ENCODE measurements at regions not wholly inside any gene's neighbourhood (a gene's known extent, or its start where the extent isn't known, plus 50 kb on each side); places are given as distances from the start of the nearest gene placed in this dataset.
"Not testable (repeated sequence)": the region's sequence is repeated elsewhere in the genome, so short reads cannot be mapped to it uniquely, and the experiment has no call there.

GRCh38 chr22:48309836-48310235, 1517.8 kb downstream of the BRD1 start:
- no peak for DNase-seq

- no peak for DNase-seq
Observed at GRCh38 chr22:48309115-48309705, 1518.5 kb downstream of the BRD1 start.

- DNase-seq: no peak
Observed at GRCh38 chr22:48307931-48308330, 1519.7 kb downstream of the BRD1 start.

- no peak for DNase-seq
Observed at GRCh38 chr22:48306785-48307510, 1520.7 kb downstream of the BRD1 start.

- no peak for DNase-seq
Observed at GRCh38 chr22:48306284-48306683, 1521.4 kb downstream of the BRD1 start.

- DNase-seq: no peak
Observed at GRCh38 chr22:48305726-48306235, 1521.9 kb downstream of the BRD1 start.

GRCh38 chr22:48303369-48303725, 1524.3 kb downstream of the BRD1 start:
- DNase-seq: no peak

- no peak for DNase-seq
Observed at GRCh38 chr22:48302657-48303368, 1524.9 kb downstream of the BRD1 start.

- DNase-seq: no peak
Observed at GRCh38 chr22:48301908-48302307, 1525.8 kb downstream of the BRD1 start.

- no peak for DNase-seq
Observed at GRCh38 chr22:48301421-48301820, 1526.3 kb downstream of the BRD1 start.

- DNase-seq: no peak
Observed at GRCh38 chr22:48300877-48301276, 1526.8 kb downstream of the BRD1 start.

GRCh38 chr22:48299801-48300200, 1527.9 kb downstream of the BRD1 start:
- no peak for DNase-seq

- DNase-seq: no peak
Observed at GRCh38 chr22:48299124-48299523, 1528.5 kb downstream of the BRD1 start.

- no peak for DNase-seq
Observed at GRCh38 chr22:48297296-48297695, 1530.4 kb downstream of the BRD1 start.

- not testable (repeated sequence) for DNase-seq
Observed at GRCh38 chr22:48289954-48290353, 1527.5 kb downstream of the TBC1D22A start.

- DNase-seq: no peak
Observed at GRCh38 chr22:48288376-48288940, 1526.0 kb downstream of the TBC1D22A start.

- no peak for DNase-seq
Observed at GRCh38 chr22:48287031-48287430, 1524.6 kb downstream of the TBC1D22A start.

GRCh38 chr22:48284671-48285070, 1522.2 kb downstream of the TBC1D22A start:
- no peak for DNase-seq

GRCh38 chr22:48282804-48283203, 1520.4 kb downstream of the TBC1D22A start:
- no peak for DNase-seq

GRCh38 chr22:48279461-48279756, 1517.0 kb downstream of the TBC1D22A start:
- no peak for DNase-seq

- no peak for DNase-seq
Observed at GRCh38 chr22:48278620-48279460, 1516.4 kb downstream of the TBC1D22A start.

GRCh38 chr22:48277868-48278581, 1515.6 kb downstream of the TBC1D22A start:
- no peak for DNase-seq

Measured in NCI-H1417 treated with DMSO at 0.1 percent for 48 hours (cell line).